Mesenchymal stem cell (in vitro differentiated cells and primary cell): ENCODE measurements at regions not wholly inside any gene's neighbourhood (a gene's known extent, or its start where the extent isn't known, plus 50 kb on each side); places are given as distances from the start of the nearest gene placed in this dataset.

Source experiments
- DNase-seq: peaks from one replicate; pipeline ENCODE4 v3.0.0-alpha.2; 2013
- H2AFZ ChIP-seq: one replicate; pipeline ENCODE4 v1.6.1; 2013; ENCODE audit warnings: low read depth, mild to moderate bottlenecking, control low read depth, inconsistent platforms, low read length, moderate library complexity
- H2AK5ac ChIP-seq: 2 replicates; pipeline ENCODE4 v1.6.1; 2013; ENCODE audit warnings: low read length, moderate library complexity, mild to moderate bottlenecking, inconsistent platforms; ENCODE audit not compliant: severe bottlenecking
- H2BK120ac ChIP-seq: one replicate; pipeline ENCODE4 v1.6.1; 2013; ENCODE audit warnings: low read depth, mild to moderate bottlenecking, inconsistent platforms, low read length, moderate library complexity
- H2BK12ac ChIP-seq, 2 experiments: one replicate each; pipeline ENCODE4 v1.6.1; 2013; ENCODE audit warnings: inconsistent platforms in 2 of 2, low read length in 2 of 2, mild to moderate bottlenecking in 2 of 2, moderate library complexity in 2 of 2, control low read depth in 1 of 2
- H2BK15ac ChIP-seq: one replicate; pipeline ENCODE4 v1.6.1; 2013; ENCODE audit warnings: mild to moderate bottlenecking, low read depth, inconsistent platforms; ENCODE audit not compliant: poor library complexity, severe bottlenecking
- H2BK5ac ChIP-seq: 2 replicates; pipeline ENCODE4 v1.6.1; 2013; ENCODE audit warnings: low read depth, mild to moderate bottlenecking, low read length, control low read depth, inconsistent platforms; ENCODE audit not compliant: poor library complexity, severe bottlenecking
- H3K14ac ChIP-seq, 2 experiments: one replicate each; pipeline ENCODE4 v1.6.1; 2013; ENCODE audit warnings: inconsistent platforms in 2 of 2, low read length in 2 of 2, control low read depth in 1 of 2, mild to moderate bottlenecking in 1 of 2, moderate library complexity in 1 of 2
- H3K18ac ChIP-seq, 2 experiments: one replicate each; pipeline ENCODE4 v1.6.1; 2013; ENCODE audit warnings: inconsistent platforms in 2 of 2, low read length in 2 of 2, control low read depth in 1 of 2, low read depth in 1 of 2, mild to moderate bottlenecking in 1 of 2
- H3K23ac ChIP-seq, 2 experiments: one replicate each; pipeline ENCODE4 v1.6.1; 2013; ENCODE audit warnings: inconsistent platforms in 2 of 2, low read length in 2 of 2, mild to moderate bottlenecking in 2 of 2, moderate library complexity in 2 of 2, control low read depth in 1 of 2
- H3K27ac ChIP-seq: 2 replicates; pipeline ENCODE4 v1.5.1; 2013; ENCODE audit warnings: mild to moderate bottlenecking, moderate library complexity, low read length, control low read depth, inconsistent platforms; ENCODE audit not compliant: poor library complexity, severe bottlenecking
- H3K27me3 ChIP-seq, 2 experiments: 2 replicates each; pipeline versions ENCODE4 v1.6.1 to v1.7.0; 2013; ENCODE audit warnings: low read length in 2 of 2, mild to moderate bottlenecking in 2 of 2, moderate library complexity in 2 of 2, control low read depth in 1 of 2, inconsistent platforms in 1 of 2; ENCODE audit not compliant: control insufficient read depth in 1 of 2, insufficient read depth in 1 of 2
- H3K36me3 ChIP-seq, 2 experiments: 2 replicates each; pipeline versions ENCODE4 v1.6.1 to v1.7.0; 2013; ENCODE audit warnings: low read length in 2 of 2, control low read depth in 1 of 2, inconsistent platforms in 1 of 2, low read depth in 1 of 2, mild to moderate bottlenecking in 1 of 2; ENCODE audit not compliant: insufficient read depth in 2 of 2, control insufficient read depth in 1 of 2
- H3K4ac ChIP-seq, 2 experiments: one replicate each; pipeline ENCODE4 v1.6.1; 2013; ENCODE audit warnings: inconsistent platforms in 2 of 2, low read length in 2 of 2, mild to moderate bottlenecking in 2 of 2, moderate library complexity in 2 of 2, control low read depth in 1 of 2, low read depth in 1 of 2
- H3K4me1 ChIP-seq: 2 replicates; pipeline ENCODE4 v1.6.1; 2013; ENCODE audit warnings: low read depth, low read length, control low read depth; ENCODE audit not compliant: control insufficient read depth, insufficient read depth
- H3K4me2 ChIP-seq: 2 replicates; pipeline ENCODE4 v1.6.1; 2013; ENCODE audit warnings: low read length, mild to moderate bottlenecking, inconsistent platforms; ENCODE audit not compliant: poor library complexity, severe bottlenecking
- H3K4me3 ChIP-seq, 2 experiments: 2 replicates each; pipeline versions ENCODE4 v1.5.1 to v1.7.0; 2013; ENCODE audit warnings: low read length in 2 of 2, mild to moderate bottlenecking in 2 of 2, control low read depth in 1 of 2, low read depth in 1 of 2; ENCODE audit not compliant: insufficient read depth in 1 of 2
- H3K79me1 ChIP-seq: replicated peaks from 2 replicates; pipeline ENCODE4 v1.6.1; 2013; ENCODE audit warnings: mild to moderate bottlenecking, control low read depth, low read length, inconsistent platforms; ENCODE audit not compliant: poor library complexity, severe bottlenecking
- H3K9ac ChIP-seq: 2 replicates; pipeline ENCODE4 v1.7.0; 2013; ENCODE audit warnings: mild to moderate bottlenecking, low read length, moderate library complexity
- H3K9me3 ChIP-seq: 2 replicates; pipeline ENCODE4 v1.7.0; 2013; ENCODE audit warnings: mild to moderate bottlenecking, low read length; ENCODE audit not compliant: control insufficient read depth
- H4K8ac ChIP-seq: one replicate; pipeline ENCODE4 v1.6.1; 2013; ENCODE audit warnings: inconsistent platforms, mild to moderate bottlenecking, low read length, moderate library complexity
- H4K91ac ChIP-seq: one replicate; pipeline ENCODE4 v1.6.1; 2013; ENCODE audit warnings: mild to moderate bottlenecking, low read length, inconsistent platforms
- WGBS: methylation state at CpG from one replicate; pipeline ENCODE4 v1.1.7; 2013; ENCODE audit warnings: mixed read lengths; 5-methylcytosine and 5-hydroxymethylcytosine counted together

- Histone ChIP-seq H4K8ac (no peak overlapping the region), H3K79me1 (no peaks in the 10 kb centered on the region), H2BK12ac (no peak overlapping the region), H3K9ac (no peak overlapping the region), H2BK120ac (no peak overlapping the region), H3K4me2 (no peak overlapping the region), H3K27ac (no peak overlapping the region), H2BK15ac (no peak overlapping the region), H2AK5ac (no peak overlapping the region), H2AFZ (no peak overlapping the region), H3K9me3 (no peaks in the 10 kb centered on the region), H3K23ac (no peak overlapping the region), H3K36me3 (no peaks in the 10 kb centered on the region), H3K4me3 (no peak overlapping the region), H3K18ac (no peak overlapping the region), H3K4ac (no peak overlapping the region), H4K91ac (no peak overlapping the region), H3K27me3 (no peaks in the 10 kb centered on the region), H3K14ac (no peak overlapping the region), H2BK5ac (no peak overlapping the region), H3K4me1 (peaks cover 10% of the 10 kb centered on the region)
- WGBS: 84% methylated on average over 2 of the region's 4 CpGs
- no peak for DNase-seq
Measured at GRCh38 chr7:142418326-142418725, 160.5 kb upstream of the PRSS58 start.

GRCh38 chr7:142414915-142415314, 157.1 kb upstream of the PRSS58 start:
- no peak overlapping the region for H4K8ac ChIP-seq
- H3K14ac ChIP-seq: no peak overlapping the region
- no peak overlapping the region for H3K4me3 ChIP-seq
- H3K27me3 ChIP-seq: no peaks in the 10 kb centered on the region
- no peak overlapping the region for H2BK120ac ChIP-seq
- H2BK15ac ChIP-seq: no peak overlapping the region
- H3K23ac ChIP-seq: no peak overlapping the region
- H3K27ac ChIP-seq: no peak overlapping the region
- no peak overlapping the region for H3K4ac ChIP-seq
- no peaks in the 10 kb centered on the region for H3K9me3 ChIP-seq
- H3K36me3 ChIP-seq: no peaks in the 10 kb centered on the region
- no peaks in the 10 kb centered on the region for H3K79me1 ChIP-seq
- 92% methylated on average over 4 of the region's 4 CpGs for WGBS
- H4K91ac ChIP-seq: no peak overlapping the region
- DNase-seq: no peak
- no peak overlapping the region for H2AK5ac ChIP-seq
- no peak overlapping the region for H3K9ac ChIP-seq
- H2BK12ac ChIP-seq: no peak overlapping the region
- peaks cover 8% of the 10 kb centered on the region for H3K4me1 ChIP-seq
- no peak overlapping the region for H2AFZ ChIP-seq
- H2BK5ac ChIP-seq: no peak overlapping the region
- H3K18ac ChIP-seq: no peak overlapping the region
- no peak overlapping the region for H3K4me2 ChIP-seq

- peak overlapping the region; percentile 7 for H3K27ac ChIP-seq
- no peak overlapping the region for H2AK5ac ChIP-seq
- H3K14ac ChIP-seq: no peak overlapping the region
- no peak overlapping the region for H3K4me2 ChIP-seq
- H3K36me3 ChIP-seq: no peaks in the 10 kb centered on the region
- H4K91ac ChIP-seq: no peak overlapping the region
- no peak overlapping the region for H3K18ac ChIP-seq
- no peak for DNase-seq
- 70% methylated on average over 3 of the region's 3 CpGs for WGBS
- H2AFZ ChIP-seq: no peak overlapping the region
- no peaks in the 10 kb centered on the region for H3K27me3 ChIP-seq
- H3K4me3 ChIP-seq: no peak overlapping the region
- no peak overlapping the region for H3K4ac ChIP-seq
- H2BK5ac ChIP-seq: no peak overlapping the region
- H3K79me1 ChIP-seq: no peaks in the 10 kb centered on the region
- H3K4me1 ChIP-seq: peaks cover 8% of the 10 kb centered on the region
- no peak overlapping the region for H2BK15ac ChIP-seq
- no peak overlapping the region for H4K8ac ChIP-seq
- no peak overlapping the region for H2BK120ac ChIP-seq
- no peak overlapping the region for H3K23ac ChIP-seq
- no peak overlapping the region for H2BK12ac ChIP-seq
- H3K9ac ChIP-seq: no peak overlapping the region
- no peaks in the 10 kb centered on the region for H3K9me3 ChIP-seq
Measured at GRCh38 chr7:142414135-142414534, 156.3 kb upstream of the PRSS58 start.

DNA sequence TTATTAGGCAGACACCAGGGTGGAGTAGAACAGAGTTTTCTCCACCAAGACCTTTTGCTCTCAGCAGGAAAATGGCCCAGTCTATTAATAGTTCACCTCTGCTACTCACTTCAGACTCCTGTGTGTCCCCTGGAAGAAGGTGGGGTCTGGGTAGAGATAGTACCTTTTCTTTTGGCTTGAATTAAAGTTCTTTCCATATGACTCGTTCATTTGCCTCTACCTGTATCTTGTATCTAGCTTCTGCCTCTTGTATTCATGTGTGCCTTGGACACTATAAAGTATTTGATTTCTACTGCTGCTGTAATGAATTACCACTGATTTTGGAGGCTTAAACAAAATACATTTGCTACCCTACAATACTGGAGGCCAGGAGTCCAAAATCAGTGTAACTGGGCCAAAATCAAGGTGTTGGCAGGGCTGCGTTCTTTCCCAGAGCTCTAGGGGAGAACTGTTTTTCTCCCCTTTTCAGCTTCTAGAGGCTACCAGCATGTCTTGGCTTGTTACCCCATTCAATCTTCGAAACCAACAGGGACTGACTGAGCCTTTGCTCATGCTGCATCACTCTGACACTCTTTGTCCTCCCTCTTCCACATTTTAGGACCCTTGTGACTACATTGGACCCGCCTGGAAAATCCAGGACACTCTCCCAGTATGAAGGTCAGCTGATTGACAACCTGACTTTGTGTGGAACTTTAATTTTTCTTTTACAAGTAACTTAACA, 155.6 kb upstream of the PRSS58 start:
- Histone ChIP-seq H4K91ac (no peak overlapping the region), H3K14ac (no peak overlapping the region), H3K4me3 (no peak overlapping the region), H3K4me2 (no peak overlapping the region), H3K4me1 (peaks cover 8% of the 10 kb centered on the region), H3K9me3 (no peaks in the 10 kb centered on the region), H3K4ac (no peak overlapping the region), H3K23ac (no peak overlapping the region), H3K79me1 (no peaks in the 10 kb centered on the region), H3K27ac (no peak overlapping the region), H2BK12ac (no peak overlapping the region), H2BK15ac (no peak overlapping the region), H4K8ac (peak overlapping the region; percentile 2), H3K18ac (no peak overlapping the region), H3K27me3 (no peaks in the 10 kb centered on the region), H2AK5ac (no peak overlapping the region), H2BK5ac (no peak overlapping the region), H3K36me3 (no peaks in the 10 kb centered on the region), H2AFZ (peak overlapping the region; percentile 19), H2BK120ac (no peak overlapping the region), H3K9ac (no peak overlapping the region)
- 85% methylated on average over 3 of the region's 4 CpGs for WGBS
- no peak for DNase-seq
